PC-3 (cell line): ENCODE measurements at regions not wholly inside any gene's neighbourhood (a gene's known extent, or its start where the extent isn't known, plus 50 kb on each side); places are given as distances from the start of the nearest gene placed in this dataset.

Source experiments
- EZH2 ChIP-seq: fragments of 300-600 bp; sonication (generic); IDR thresholded peaks from one replicate; pipeline ENCODE4 v1.6.1; 2017; ENCODE audit warnings: antibody characterized with exemption, mild to moderate bottlenecking, low read length; ENCODE audit not compliant: unreplicated experiment
- EZH2phosphoT487 ChIP-seq: fragments of 300-600 bp; sonication (generic); IDR thresholded peaks from 2 replicates; pipeline ENCODE4 v1.6.1; 2018; ENCODE audit warnings: mild to moderate bottlenecking, antibody characterized with exemption, low read length, borderline replicate concordance
- TF ChIP-seq, protein P1 (sequence below): fragments of 300-600 bp; sonication (generic); conservative IDR thresholded peaks from 2 replicates; pipeline ENCODE4 v1.5.1; 2017; ENCODE audit warnings: antibody characterized with exemption, low read depth, mild to moderate bottlenecking, low read length

DNA sequence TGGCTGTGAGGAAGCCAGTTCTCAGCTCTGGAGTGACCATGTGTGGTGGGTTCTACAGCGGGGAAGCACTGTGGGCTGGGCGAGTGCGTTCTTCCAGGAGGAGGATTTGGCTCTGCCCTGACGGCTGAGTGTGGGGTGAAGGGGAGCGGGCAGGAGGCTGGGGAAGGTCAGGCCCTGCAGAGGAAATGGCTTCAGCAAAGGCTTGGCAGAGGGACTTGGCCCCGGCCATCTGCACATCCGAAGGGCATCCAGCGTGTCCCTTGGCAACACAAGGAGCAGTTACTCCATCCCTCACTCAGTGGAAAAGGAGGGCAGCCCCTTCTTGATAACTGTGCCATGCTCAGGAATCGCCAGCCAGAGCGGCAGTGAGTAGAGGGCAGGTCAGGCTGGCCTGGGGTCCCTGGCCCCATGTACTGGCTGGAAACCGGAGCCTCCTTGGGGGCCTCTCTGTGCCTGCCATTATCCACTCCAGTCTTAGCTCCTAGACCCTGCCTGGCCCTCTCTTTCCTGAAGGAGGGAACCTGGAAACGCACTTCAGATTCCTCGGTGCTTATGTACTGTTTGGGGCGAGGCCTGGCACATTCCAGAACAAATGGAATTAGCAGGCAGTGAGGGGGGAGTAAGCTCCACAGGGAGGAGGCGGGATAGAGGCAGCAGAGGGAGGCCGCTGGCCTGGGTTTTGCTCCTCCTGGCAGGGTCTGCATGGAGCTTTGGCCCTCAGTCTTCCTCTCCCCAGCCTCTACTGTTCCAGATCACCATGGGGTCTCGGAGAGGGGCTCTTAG lies 133.6 kb upstream of the NCOR2 start:
- TF ChIP-seq, protein P1, sequence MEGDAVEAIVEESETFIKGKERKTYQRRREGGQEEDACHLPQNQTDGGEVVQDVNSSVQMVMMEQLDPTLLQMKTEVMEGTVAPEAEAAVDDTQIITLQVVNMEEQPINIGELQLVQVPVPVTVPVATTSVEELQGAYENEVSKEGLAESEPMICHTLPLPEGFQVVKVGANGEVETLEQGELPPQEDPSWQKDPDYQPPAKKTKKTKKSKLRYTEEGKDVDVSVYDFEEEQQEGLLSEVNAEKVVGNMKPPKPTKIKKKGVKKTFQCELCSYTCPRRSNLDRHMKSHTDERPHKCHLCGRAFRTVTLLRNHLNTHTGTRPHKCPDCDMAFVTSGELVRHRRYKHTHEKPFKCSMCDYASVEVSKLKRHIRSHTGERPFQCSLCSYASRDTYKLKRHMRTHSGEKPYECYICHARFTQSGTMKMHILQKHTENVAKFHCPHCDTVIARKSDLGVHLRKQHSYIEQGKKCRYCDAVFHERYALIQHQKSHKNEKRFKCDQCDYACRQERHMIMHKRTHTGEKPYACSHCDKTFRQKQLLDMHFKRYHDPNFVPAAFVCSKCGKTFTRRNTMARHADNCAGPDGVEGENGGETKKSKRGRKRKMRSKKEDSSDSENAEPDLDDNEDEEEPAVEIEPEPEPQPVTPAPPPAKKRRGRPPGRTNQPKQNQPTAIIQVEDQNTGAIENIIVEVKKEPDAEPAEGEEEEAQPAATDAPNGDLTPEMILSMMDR = no peak
- TF ChIP-seq EZH2phosphoT487 (no peak), EZH2 (no peak)
